ENCODE measurements at regions not wholly inside any gene's neighbourhood (a gene's known extent, or its start where the extent isn't known, plus 50 kb on each side); places are given as distances from the start of the nearest gene placed in this dataset.
"Not testable (repeated sequence)": the region's sequence is repeated elsewhere in the genome, so short reads cannot be mapped to it uniquely, and the experiment has no call there.

GRCh38 chr13:109702030-109702597, 84.3 kb downstream of the IRS2 start:
- intact Hi-C loops (cut with DNase I; ENCODE audit: low total_unique reads); H3K27ac ChIP-seq; H3K9me3 ChIP-seq; H3K36me3 ChIP-seq; H3K27me3 ChIP-seq; DNase-seq; H3K4me1 ChIP-seq; H3K4me3 ChIP-seq: not testable (repeated sequence)

DNA sequence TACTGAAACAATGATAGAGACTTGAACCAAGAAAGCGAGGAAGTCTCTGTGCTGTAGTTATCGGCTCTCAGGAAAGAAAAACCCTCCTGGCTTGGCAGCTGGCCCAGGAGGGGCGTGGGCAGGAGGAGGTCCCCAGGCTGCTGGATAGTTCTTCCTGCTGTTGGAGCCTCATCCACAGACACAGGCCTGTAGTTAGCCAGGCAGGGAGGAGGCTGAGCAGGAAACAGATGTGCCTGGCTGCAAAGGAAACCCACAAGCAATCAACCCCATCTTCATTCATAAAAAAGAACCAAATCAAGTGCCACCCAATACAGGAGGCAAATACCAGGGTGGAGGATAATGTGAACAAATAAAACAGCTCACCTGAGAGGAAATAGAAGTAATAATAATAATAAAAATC, 86.2 kb downstream of the IRS2 start:
- peak; percentile 75 to 81 for DNase-seq
- no peak overlapping the region for H3K4me3 ChIP-seq
- intact Hi-C loops (cut with DNase I; ENCODE audit: low total_unique reads): no loop called here

DNA sequence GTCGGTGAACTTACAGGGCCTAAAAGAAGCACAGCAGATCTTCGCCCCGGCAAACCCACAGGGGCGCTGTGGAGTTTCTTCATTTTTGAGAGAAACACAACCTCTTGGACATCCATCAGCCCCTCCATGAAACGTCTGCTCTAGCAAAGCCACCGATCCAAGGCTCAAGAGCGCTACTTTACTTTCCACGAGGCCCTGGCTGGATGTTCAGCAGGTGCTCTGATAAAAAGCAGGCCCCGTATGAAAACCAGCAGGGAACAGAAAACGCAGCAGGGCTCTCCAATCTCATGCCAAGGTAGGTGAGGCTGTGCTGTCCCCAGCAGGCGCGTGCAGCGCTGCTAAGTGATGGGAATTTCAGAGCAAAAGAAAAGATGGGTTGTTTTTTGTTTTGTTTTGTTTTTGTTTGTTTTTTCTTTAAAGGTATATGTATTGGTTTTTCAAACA, 86.7 kb downstream of the IRS2 start:
- H3K27me3 ChIP-seq: no peaks in the 10 kb centered on the region
- no peak overlapping the region for H3K4me3 ChIP-seq
- H3K36me3 ChIP-seq: no peaks in the 10 kb centered on the region
- no peak overlapping the region for H3K27ac ChIP-seq
- no peaks in the 10 kb centered on the region for H3K4me1 ChIP-seq
- intact Hi-C loops (cut with DNase I; ENCODE audit: low total_unique reads): no loop called here
- H3K9me3 ChIP-seq: no peaks in the 10 kb centered on the region
- TF ChIP-seq CTCF (IDR thresholded peaks at IDR 0.05): no peak
- DNase-seq: no peak

More for the DNA sequence above, 86.2 kb downstream of the IRS2 start:
- Histone ChIP-seq H3K4me1 (peaks cover 0 to 3% (median 0%) of the 10 kb centered on the region in 4 donors), H3K9me3 (no peaks in the 10 kb centered on the region), H3K27ac (no peak overlapping the region), H3K27me3 (no peaks in the 10 kb centered on the region), H3K36me3 (no peaks in the 10 kb centered on the region)
- TF ChIP-seq CTCF (IDR thresholded peaks at IDR 0.05): no peak

DNA sequence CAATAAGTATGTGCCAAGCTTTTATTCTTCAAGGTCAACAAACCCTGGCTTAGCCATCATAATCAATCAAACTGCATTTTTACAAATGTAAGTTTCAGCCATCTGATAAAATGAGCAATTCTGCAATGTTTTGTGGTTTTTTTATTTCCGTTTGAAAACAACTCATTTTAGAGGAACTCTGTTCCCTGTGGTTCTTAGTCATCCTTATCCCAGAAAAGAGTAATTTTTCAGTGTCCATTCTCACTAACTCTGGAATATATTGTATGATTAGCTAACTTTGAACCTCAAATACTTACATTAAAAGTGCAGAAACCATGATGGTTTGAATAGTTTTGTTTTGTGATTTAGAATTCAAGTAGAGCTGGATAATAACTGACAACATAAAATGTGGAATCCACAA, 87.6 kb downstream of the IRS2 start:
- Histone ChIP-seq H3K4me1 (no peaks in the 10 kb centered on the region), H3K36me3 (no peaks in the 10 kb centered on the region), H3K9me3 (no peaks in the 10 kb centered on the region), H3K27ac (no peak overlapping the region), H3K4me3 (no peak overlapping the region), H3K27me3 (no peaks in the 10 kb centered on the region)
- no peak for TF ChIP-seq CTCF (IDR thresholded peaks at IDR 0.05)
- DNase-seq: no peak
- intact Hi-C loops (cut with DNase I; ENCODE audit: low total_unique reads): no loop called here

DNA sequence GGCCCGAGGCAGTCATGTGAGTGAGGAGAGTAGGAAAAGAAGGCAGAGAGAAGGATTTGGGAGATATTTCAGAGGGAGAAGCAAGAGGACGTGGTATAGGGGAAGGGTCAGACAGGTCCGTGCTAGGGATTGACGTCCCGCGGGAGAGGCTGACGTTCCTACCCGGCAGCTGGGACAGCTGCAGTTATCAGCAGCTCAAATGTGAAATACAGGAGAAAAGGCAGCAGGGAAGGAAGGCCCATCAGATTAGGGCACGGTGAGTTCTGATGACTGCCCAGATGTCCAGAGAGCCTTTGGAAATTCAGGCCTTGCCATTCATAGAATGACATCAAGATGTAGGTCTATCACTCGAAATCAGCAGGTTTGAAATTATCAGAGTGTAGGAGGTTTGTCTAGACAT, 88.4 kb downstream of the IRS2 start:
- Histone ChIP-seq H3K27me3 (no peaks in the 10 kb centered on the region), H3K9me3 (no peaks in the 10 kb centered on the region), H3K27ac (no peak overlapping the region), H3K36me3 (no peaks in the 10 kb centered on the region), H3K4me1 (no peaks in the 10 kb centered on the region), H3K4me3 (no peak overlapping the region)
- no peak for DNase-seq
- intact Hi-C loops (cut with DNase I; ENCODE audit: low total_unique reads): no loop called here
- no peak for TF ChIP-seq CTCF (IDR thresholded peaks at IDR 0.05)

DNA sequence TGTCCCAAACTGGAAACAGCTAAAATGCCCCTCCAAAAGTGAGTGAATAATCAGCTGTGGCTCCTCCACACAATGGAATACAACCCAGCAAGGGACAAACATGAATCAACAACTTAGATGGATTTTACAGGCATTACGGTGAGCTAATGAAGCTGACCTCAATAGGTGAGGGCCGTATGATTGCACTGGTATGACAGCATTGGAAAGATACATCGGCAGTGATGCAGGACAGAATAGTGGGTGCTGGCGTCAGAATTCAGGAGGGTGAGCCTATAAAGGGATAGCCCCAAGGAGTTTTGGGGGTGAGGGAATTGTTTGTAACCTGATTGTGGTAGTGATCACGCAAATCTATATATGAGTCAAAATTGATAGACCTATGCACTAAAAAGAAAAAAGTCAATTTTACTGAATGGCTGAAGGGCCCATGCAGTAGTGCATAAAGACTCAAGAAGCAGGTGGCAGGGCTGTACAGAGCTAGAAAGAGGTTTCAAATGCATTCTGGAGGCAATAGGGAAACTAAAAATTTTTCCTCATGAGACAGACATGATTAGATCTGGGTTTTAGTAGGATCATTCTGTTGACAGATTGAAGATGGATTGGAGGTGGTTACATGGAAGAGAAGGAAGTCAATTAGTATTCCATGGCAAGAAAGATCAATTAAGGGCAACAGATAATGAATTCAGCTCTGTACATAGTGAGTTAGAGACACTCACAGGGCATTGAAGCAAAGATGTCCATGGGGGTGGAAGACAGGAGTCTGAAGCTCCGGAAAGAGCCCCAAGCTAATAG, 90.8 kb downstream of the IRS2 start:
- Histone ChIP-seq H3K4me3 (no peak overlapping the region), H3K9me3 (no peaks in the 10 kb centered on the region), H3K4me1 (no peaks in the 10 kb centered on the region), H3K27me3 (no peaks in the 10 kb centered on the region), H3K36me3 (no peaks in the 10 kb centered on the region), H3K27ac (no peak overlapping the region)
- intact Hi-C loops (cut with DNase I; ENCODE audit: low total_unique reads): no loop called here
- TF ChIP-seq CTCF (IDR thresholded peaks at IDR 0.05): no peak
- DNase-seq: no peak
